ENCODE measurements at regions not wholly inside any gene's neighbourhood (a gene's known extent, or its start where the extent isn't known, plus 50 kb on each side); places are given as distances from the start of the nearest gene placed in this dataset.

GRCh38 chr13:77480066-77480465 is 55.4 kb upstream of the SCEL start:
- no peak for DNase-seq

- DNase-seq = no peak
Observed at GRCh38 chr13:77479326-77479725, 56.2 kb upstream of the SCEL start.

- no peak for DNase-seq
Observed at GRCh38 chr13:77477299-77477848, 58.1 kb upstream of the SCEL start.

DNA sequence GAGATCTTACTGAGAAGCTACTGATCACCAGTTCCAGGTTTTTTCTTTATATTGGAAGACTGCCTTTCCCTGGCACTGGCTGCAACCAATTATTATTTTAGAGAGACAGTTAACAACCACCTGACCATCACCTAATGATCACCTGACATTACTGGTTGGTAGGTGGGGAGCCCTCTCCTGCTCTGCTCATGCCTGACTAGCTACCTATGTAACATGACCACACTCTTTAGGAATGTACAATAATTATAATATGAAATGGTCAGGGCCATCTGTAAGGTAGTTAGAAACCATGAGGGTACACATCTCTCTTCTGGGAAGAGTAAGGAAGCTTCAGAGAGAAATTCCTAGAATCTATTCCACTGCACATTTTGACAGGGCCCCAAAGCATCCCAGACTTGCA is 59.0 kb upstream of the SCEL start:
- DNase-seq = no peak

DNA sequence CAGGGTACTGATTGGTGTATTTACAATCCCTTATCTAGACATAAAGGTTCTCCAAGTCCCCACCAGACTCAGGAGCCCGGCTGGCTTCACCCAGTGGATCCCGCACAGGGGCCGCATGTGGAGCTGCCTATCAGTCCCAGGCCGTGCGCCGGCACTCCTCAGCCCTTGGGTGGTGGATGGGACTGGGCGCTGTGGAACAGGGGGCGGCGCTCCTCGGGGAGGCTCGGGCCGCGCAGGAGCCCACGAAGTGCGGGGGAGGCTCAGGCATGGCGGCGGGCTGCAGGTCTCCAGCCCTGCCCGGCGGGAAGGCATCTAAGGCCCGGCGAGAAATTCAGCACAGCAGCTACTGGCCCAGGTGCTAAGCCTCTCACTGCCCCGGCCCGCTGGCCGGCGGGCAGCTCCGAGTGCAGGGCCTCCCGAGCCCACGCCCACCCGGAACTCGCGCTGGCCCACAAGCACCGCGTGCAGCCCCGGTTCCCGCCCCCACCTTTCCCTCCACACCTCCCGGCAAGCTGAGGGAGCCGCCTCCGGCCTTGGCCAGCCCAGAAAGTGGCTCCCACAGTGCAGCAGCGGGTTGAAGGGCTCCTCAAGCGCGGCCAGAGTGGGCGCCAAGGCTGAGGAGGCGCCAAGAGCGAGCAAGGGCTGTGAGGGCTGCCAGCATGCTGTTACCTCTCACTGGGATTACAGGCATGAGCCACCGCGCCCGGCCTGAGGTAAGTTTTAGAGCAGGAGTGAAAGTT is 60.0 kb upstream of the SCEL start:
- no peak for DNase-seq

GRCh38 chr13:77470986-77471385 is 64.5 kb upstream of the SCEL start:
- DNase-seq = no peak

GRCh38 chr13:77466753-77467422 is 68.6 kb upstream of the SCEL start:
- DNase-seq = no peak

DNA sequence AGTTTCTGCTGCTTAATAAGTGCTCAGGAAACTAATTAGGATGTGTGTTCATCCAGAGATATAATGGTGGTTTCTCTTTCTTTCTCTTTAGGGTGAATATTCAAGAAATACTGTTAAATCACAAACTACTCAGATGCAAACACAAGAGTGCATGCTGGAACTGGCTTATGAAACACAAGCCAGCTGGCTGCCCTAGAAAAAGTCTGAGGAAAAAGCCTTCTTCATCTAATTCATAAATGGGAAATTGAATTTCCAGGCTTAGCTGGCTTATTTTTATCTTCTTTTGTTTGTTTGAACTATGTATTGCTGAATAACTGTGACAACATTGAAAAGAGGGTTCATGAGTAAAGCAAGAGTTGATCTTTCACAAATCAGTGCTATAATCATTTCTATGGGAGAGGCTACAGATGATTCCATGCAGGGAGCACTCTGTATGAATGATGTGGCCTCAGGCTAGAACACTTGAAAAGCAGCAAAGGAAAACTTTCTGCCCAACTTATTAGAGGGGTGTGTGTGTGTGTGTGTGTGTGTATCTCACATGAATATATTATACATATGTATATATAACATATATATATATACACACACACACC is 69.8 kb upstream of the SCEL start:
- DNase-seq = no peak

DNA sequence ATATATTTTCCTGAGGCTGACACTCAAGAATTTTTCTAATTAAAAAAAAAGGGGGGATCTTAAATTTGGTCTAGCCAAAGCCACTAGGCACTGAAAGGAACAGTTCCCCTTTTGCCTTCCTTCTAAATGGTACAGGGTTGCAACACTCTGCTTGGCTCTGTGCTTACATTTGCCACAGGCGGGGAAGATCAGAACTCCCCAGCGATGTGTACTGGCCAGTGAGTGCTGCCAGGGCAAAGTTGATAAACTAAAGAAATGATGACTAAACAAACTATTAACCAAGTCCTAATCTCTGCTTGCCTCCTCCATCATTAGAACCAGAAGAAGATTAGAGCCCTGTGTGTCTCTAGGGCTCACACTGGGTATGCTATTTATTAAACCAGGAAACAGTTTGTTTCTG is 75.3 kb upstream of the SCEL start:
- no peak for DNase-seq

- DNase-seq = no peak
Observed at GRCh38 chr13:77459592-77459991, 75.9 kb upstream of the SCEL start.

GRCh38 chr13:77458736-77459135 is 76.8 kb upstream of the SCEL start:
- no peak for DNase-seq

- no peak for DNase-seq
Observed at GRCh38 chr13:77457966-77458365, 77.5 kb upstream of the SCEL start.

DNA sequence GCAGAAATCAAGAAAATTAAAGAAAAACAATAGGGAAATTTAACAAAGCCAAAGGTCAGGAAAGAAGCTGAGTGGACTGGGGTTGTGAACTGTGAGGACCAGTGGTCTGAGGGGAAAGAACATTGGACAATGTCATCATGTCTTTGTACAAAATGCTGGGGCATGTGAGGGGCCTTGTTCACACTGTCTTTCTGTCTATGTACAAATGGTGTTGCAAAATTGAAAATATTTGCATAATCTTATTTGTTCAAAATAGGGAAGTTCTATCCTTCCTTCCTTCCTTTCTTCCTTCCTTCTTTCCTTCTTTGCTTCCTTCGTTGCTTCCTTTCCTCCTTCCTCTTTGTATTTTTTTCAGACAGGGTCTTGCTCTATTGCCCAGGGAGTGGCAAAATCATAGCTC is 79.2 kb upstream of the SCEL start:
- no peak for DNase-seq

- DNase-seq = no peak
Observed at GRCh38 chr13:77449265-77449664, 86.2 kb upstream of the SCEL start.

- no peak for DNase-seq
Observed at GRCh38 chr13:77448689-77449088, 86.8 kb upstream of the SCEL start.

- DNase-seq = no peak
Observed at GRCh38 chr13:77443511-77443910, 92.0 kb upstream of the SCEL start.

DNA sequence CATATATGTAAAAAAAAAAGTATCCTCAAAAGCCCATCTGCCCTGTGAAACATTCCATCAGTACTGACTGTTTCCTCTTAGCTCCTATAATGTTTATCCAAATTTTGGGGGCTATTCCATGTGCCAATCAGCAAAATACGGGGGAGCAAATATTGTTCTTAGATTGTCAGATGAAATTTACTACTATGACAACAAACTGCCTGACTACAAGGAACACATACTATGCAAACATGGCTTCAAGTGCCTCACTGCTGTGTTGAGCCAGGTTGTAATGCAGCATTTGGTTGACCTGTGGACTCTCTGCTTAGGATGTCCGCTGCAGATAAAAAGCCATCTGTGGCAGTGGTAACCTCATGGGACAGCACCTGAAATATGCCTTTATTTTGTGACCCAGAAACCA is 98.2 kb upstream of the SCEL start:
- DNase-seq = no peak

DNA sequence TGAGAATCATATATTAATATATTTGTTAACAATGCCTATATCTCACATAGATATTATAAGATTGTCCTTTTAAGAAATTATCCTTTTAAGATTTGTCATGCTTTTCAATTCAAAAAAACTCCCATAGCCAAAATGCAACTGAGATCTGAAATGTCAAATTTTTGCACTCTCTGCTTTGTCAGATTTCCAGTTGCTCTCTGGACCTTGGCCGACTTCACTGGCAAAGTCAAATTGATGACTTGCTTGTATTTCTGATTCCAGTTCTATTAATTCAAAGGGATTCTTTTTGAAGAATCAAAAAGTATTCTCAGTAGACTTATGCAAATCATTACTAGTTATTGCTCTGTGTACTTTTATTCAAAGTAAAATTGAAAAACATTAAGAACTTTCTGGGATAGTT is 101.2 kb upstream of the SCEL start:
- DNase-seq = no peak

- no peak for DNase-seq
Observed at GRCh38 chr13:77431449-77431848, 104.1 kb upstream of the SCEL start.

DNA sequence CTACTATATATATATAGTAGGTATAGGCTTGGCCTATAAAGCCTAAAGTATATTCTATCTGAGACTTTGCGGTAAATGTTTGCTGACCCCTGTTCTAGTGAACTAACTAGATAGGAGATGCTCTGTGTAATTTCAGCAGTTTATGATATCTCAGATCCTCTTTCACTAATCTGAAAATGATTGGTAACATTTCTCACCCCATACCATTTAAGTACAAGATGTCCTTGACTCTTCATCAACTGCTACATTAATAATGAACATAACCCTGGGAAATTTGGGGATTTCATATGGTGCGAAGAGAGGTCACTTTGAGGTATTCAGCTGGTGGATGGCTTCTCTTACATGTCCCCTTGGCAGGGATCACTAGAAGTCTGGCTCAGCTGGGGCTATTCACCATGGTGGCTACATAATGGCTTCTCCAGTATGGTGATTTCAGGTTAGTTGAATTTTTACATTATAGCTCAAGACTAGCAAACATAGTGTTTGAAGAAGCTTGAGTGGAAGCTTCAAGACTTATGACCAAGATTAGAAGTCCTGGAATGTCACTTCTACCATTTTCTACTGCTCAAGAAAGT is 103.6 kb upstream of the MYCBP2 start:
- DNase-seq = no peak

DNA sequence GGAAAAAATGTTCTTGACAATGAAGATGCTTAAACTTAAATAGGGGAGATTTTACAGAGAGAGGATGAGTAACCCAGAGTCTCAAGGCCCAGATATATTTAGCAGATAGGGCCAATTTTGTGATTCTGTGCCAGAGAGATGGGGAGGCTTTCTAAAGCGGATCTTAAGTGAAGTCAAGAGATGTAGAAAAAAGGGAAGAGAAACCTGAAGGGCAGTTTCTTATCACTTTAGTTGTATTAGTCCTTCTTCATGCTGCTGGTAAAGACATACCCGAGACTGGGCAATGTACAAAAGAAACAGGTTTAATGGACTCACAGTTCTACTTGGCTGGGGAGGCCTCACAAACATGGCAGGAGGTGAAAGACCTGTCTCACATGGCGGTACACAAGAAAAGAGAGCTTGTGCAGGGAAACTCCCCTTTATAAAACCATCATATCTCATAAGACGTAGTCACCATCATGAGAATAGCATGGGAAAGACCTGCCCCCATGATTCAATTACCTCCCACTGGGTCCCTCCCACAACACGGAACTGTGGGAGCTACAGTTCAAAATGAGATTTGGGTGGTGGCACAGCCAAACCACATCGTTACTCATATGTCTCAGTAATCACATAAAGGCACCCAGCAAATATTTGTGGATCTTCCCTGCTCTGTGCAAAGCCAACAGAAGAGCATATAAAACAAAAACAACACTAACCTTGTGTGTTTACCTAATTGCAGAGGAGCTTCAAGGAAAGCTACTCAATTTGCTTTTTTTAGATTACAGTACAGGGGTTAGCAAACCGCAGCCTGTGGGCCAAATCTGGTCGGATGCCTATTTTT is 102.6 kb upstream of the MYCBP2 start:
- no peak for DNase-seq

- no peak for DNase-seq
Observed at GRCh38 chr13:77425705-77426104, 98.8 kb upstream of the MYCBP2 start.

DNA sequence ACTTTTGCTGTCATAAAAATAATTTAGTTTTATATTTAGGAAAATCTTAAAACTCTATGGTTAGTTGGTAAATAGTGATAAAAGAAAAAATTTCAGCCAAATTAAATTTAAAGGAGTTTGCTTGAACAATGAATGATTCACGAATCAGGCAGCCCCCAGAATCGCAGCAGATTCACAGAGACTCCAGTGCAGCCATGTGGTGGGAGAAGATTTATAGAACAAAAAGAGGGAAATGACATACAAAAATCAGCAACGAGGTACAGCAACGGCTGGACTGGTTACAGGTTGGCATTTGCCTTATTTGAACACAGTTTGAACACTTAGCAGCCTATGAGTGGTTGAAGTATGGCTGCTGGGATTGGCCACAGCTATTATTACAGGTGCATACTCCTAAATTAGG is 96.4 kb upstream of the MYCBP2 start:
- no peak for DNase-seq

All from midbrain (tissue), 1 donor.